PFSK-1 (cell line): ENCODE measurements at regions not wholly inside any gene's neighbourhood (a gene's known extent, or its start where the extent isn't known, plus 50 kb on each side); places are given as distances from the start of the nearest gene placed in this dataset.
A peak's percentile ranks its signal among the peaks of the same experiment; 100 is the strongest.

Experiments used
- FOXP2 ChIP-seq: optimal IDR thresholded peaks from 2 replicates; pipeline ENCODE3; 2011; ENCODE audit warnings: borderline replicate concordance, control low read depth, inconsistent platforms; ENCODE audit not compliant: insufficient read depth; ENCODE audit errors: extremely low read length, extremely low read depth
- POLR2AphosphoS5 ChIP-seq: IDR thresholded peaks from 2 replicates; pipeline ENCODE4 v1.6.1; 2012; ENCODE audit warnings: low read depth, mild to moderate bottlenecking, control low read depth, low read length, moderate library complexity
- REST ChIP-seq, 2 experiments: IDR thresholded peaks; 2 replicates each; pipeline versions ENCODE4 v1.6.1 to v1.8.0; 2011 to 2012; ENCODE audit warnings: low read depth in 2 of 2, low read length in 2 of 2, control low read depth in 1 of 2, inconsistent platforms in 1 of 2, mild to moderate bottlenecking in 1 of 2, moderate library complexity in 1 of 2; ENCODE audit not compliant: insufficient read depth in 1 of 2
- SIN3A ChIP-seq: IDR thresholded peaks from 2 replicates; pipeline ENCODE4 v1.6.1; 2012; ENCODE audit warnings: mild to moderate bottlenecking, low read length, moderate library complexity, borderline replicate concordance; ENCODE audit not compliant: insufficient read depth
- TAF1 ChIP-seq: IDR thresholded peaks from 2 replicates; pipeline ENCODE4 v1.6.1; 2012; ENCODE audit warnings: low read length, control low read depth, borderline replicate concordance; ENCODE audit not compliant: insufficient read depth

- TF ChIP-seq REST (IDR thresholded peaks at IDR 0.05; ENCODE audit: insufficient read depth in 1 of 2, low read depth in 2 of 2, low read length in 2 of 2) (no peak), POLR2AphosphoS5 (no peak), FOXP2 (no peak), TAF1 (no peak), SIN3A (no peak)
Measured at GRCh38 chr2:47254464-47254863, 78.2 kb upstream of the CALM2 start.

GRCh38 chr2:47253447-47253846 lies 77.1 kb upstream of the CALM2 start:
- TF ChIP-seq TAF1 (no peak), FOXP2 (no peak), POLR2AphosphoS5 (no peak), SIN3A (no peak), REST (IDR thresholded peaks at IDR 0.05; ENCODE audit: insufficient read depth in 1 of 2, low read depth in 2 of 2, low read length in 2 of 2) (no peak)

- TF ChIP-seq TAF1 = no peak
- TF ChIP-seq REST (IDR thresholded peaks at IDR 0.05; ENCODE audit: insufficient read depth in 1 of 2, low read depth in 2 of 2, low read length in 2 of 2) = no peak
- no peak for TF ChIP-seq FOXP2
- TF ChIP-seq SIN3A = no peak
- no peak for TF ChIP-seq POLR2AphosphoS5
Measured at GRCh38 chr2:47251404-47251675, 75.0 kb upstream of the CALM2 start.

- peak; percentile 30 for TF ChIP-seq FOXP2
- no peak for TF ChIP-seq TAF1
- TF ChIP-seq SIN3A = no peak
- TF ChIP-seq REST (IDR thresholded peaks at IDR 0.05; ENCODE audit: insufficient read depth in 1 of 2, low read depth in 2 of 2, low read length in 2 of 2) = 0 out of 4 replicates have a peak, but pooled peaks of 1 of the 2 experiments have one; percentile 9
- TF ChIP-seq POLR2AphosphoS5 = no peak
Measured at GRCh38 chr2:47250586-47251403, 74.5 kb upstream of the CALM2 start.

- no peak for TF ChIP-seq SIN3A
- TF ChIP-seq FOXP2 = no peak
- TF ChIP-seq POLR2AphosphoS5 = no peak
- no peak for TF ChIP-seq TAF1
- no peak for TF ChIP-seq REST (IDR thresholded peaks at IDR 0.05; ENCODE audit: insufficient read depth in 1 of 2, low read depth in 2 of 2, low read length in 2 of 2)
Measured at GRCh38 chr2:47249931-47250330, 73.6 kb upstream of the CALM2 start.
